ENCODE measurements at regions not wholly inside any gene's neighbourhood (a gene's known extent, or its start where the extent isn't known, plus 50 kb on each side); places are given as distances from the start of the nearest gene placed in this dataset.

DNA sequence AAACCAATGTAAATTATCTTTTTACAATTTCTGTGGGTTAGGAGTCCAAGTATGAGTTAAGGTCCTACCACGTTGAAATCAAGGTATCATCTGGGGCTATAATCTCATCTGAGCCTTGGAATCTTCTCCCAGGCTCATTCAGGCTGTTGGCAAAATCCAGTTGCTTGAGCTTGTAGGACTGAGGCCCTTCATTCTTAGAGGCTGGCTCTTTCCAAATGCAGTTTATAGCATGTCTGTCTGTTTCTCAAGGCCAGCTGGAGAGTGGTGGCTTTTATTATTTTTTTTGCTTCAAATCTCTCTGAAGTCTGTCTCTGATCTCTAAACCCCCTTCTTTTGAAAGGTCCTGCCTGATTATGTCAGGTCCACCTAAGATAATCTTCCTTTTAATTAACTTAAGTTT lies 177.2 kb upstream of the ASCC3 start:
- TF ChIP-seq POLR2AphosphoS5 (IDR thresholded peaks at IDR 0.05) (no peak), EP300 (IDR thresholded peaks at IDR 0.05) (no peak), POLR2A (IDR thresholded peaks at IDR 0.05; ENCODE audit: low read depth) (no peak)
- TF ChIP-seq, protein P1, sequence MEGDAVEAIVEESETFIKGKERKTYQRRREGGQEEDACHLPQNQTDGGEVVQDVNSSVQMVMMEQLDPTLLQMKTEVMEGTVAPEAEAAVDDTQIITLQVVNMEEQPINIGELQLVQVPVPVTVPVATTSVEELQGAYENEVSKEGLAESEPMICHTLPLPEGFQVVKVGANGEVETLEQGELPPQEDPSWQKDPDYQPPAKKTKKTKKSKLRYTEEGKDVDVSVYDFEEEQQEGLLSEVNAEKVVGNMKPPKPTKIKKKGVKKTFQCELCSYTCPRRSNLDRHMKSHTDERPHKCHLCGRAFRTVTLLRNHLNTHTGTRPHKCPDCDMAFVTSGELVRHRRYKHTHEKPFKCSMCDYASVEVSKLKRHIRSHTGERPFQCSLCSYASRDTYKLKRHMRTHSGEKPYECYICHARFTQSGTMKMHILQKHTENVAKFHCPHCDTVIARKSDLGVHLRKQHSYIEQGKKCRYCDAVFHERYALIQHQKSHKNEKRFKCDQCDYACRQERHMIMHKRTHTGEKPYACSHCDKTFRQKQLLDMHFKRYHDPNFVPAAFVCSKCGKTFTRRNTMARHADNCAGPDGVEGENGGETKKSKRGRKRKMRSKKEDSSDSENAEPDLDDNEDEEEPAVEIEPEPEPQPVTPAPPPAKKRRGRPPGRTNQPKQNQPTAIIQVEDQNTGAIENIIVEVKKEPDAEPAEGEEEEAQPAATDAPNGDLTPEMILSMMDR (IDR thresholded peaks at IDR 0.05), result no peak
